GM12874 (cell line): ENCODE measurements at regions not wholly inside any gene's neighbourhood (a gene's known extent, or its start where the extent isn't known, plus 50 kb on each side); places are given as distances from the start of the nearest gene placed in this dataset.

Experiments used
- TF ChIP-seq, protein P1 (sequence below): IDR thresholded peaks from 2 replicates; pipeline ENCODE4 v1.5.1; 2011; ENCODE audit warnings: low read depth, mild to moderate bottlenecking, control low read depth, low read length, moderate library complexity; ENCODE audit not compliant: insufficient read depth

GRCh38 chr19:31164791-31165251, 184.4 kb downstream of the TSHZ3 start:
- TF ChIP-seq, protein P1, sequence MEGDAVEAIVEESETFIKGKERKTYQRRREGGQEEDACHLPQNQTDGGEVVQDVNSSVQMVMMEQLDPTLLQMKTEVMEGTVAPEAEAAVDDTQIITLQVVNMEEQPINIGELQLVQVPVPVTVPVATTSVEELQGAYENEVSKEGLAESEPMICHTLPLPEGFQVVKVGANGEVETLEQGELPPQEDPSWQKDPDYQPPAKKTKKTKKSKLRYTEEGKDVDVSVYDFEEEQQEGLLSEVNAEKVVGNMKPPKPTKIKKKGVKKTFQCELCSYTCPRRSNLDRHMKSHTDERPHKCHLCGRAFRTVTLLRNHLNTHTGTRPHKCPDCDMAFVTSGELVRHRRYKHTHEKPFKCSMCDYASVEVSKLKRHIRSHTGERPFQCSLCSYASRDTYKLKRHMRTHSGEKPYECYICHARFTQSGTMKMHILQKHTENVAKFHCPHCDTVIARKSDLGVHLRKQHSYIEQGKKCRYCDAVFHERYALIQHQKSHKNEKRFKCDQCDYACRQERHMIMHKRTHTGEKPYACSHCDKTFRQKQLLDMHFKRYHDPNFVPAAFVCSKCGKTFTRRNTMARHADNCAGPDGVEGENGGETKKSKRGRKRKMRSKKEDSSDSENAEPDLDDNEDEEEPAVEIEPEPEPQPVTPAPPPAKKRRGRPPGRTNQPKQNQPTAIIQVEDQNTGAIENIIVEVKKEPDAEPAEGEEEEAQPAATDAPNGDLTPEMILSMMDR = no peak

DNA sequence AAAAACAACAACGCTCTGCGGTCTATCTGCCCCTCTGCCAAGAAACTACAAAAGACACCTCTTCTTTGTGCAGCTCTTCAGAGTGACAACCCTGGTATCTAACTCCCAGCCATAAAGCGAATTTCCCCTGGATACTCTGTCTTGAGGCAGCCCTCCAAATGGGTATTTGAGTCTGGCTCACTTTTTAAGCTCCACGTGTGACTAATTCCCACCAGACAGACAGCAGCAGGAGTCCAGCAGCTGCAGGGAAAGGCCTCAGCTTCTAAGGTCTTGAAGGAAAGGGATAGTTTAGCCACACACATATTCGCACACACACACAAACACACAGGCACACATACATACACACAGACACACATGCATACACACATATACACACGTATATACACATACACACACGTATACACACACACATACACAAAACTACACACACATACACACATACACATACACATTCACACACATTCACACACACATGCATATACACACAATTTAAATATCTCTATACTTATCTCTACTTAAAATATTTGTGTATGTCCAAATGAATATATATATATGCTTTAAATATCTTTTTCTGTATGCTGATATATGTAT, 188.8 kb downstream of the TSHZ3 start:
- TF ChIP-seq, protein P1 = no peak

DNA sequence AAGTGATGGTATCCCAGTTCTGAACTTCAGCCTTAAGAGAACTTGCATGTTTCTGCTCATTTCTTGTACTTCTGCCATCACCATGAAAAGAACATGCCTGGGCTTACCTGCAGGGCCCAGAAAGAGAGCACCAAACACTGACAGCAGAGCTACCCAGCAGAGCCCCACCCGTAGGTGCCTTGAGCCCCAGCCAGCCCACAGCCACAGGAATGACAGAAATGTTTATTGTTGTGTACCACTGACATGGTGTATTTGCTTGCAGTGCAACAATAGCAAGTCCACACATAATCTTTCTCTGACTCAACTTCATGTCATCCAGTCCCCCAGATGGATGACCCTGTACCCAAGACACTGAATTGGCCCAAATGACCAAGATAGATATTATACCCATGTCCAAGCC, 195.2 kb downstream of the TSHZ3 start:
- TF ChIP-seq, protein P1 = no peak

DNA sequence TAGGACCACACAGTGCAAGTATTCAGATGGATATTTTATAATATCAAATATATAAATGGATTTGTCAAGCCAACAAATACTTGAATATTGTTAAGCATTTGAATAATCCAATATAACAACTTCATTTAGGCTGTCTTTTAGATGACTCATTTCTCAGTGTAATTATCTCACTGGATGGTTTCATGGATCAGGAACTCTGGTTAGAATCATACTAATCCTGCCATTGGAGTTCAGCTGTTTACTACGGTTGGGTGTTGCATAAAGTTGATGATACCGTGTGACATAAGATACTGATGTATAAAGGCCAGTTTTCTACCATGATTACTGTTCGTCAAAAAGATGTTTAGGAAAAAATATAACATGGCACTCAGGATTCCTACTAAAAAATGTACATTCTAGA, 196.3 kb downstream of the TSHZ3 start:
- TF ChIP-seq, protein P1 = no peak

- TF ChIP-seq, protein P1 = no peak
Measured at GRCh38 chr19:31149441-31149941, 199.7 kb downstream of the TSHZ3 start.

DNA sequence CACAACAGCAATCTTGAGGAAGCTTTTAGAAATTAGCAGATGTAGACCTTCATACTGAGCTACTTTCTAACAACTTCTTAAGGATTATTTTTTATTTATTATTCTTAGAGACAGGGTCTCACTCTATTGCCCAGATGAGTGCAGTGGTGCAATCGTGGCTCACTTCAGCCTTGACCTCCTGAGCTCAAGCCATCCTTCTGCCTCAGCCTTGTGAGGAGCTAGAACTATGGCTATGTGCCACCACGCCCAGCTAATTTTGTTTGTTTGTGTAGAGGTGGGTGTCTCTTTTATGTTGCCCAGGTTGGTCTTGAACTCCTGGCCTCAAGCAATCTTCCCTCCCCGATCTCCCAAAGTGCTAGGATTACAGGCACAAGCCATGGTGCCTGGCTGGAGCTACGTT, 200.6 kb downstream of the TSHZ3 start:
- TF ChIP-seq, protein P1 = no peak

- TF ChIP-seq, protein P1 = no peak
Measured at GRCh38 chr19:31147234-31147633, 202.0 kb downstream of the TSHZ3 start.
